Stimulated activated CD8-positive, alpha-beta memory T cell treated with anti-CD3 and anti-CD28 coated beads, Interleukin-7, amount 100 ng/mL, for 48 hours (primary cell): ENCODE measurements at regions not wholly inside any gene's neighbourhood (a gene's known extent, or its start where the extent isn't known, plus 50 kb on each side); places are given as distances from the start of the nearest gene placed in this dataset.

Experiments used
- DNase-seq, 2 donors: peaks; one replicate each; pipeline ENCODE4 v3.0.0-alpha.2; 2020; ENCODE audit warnings: low read depth in 1 of 2; ENCODE audit errors: extremely low read depth in 1 of 2

DNA sequence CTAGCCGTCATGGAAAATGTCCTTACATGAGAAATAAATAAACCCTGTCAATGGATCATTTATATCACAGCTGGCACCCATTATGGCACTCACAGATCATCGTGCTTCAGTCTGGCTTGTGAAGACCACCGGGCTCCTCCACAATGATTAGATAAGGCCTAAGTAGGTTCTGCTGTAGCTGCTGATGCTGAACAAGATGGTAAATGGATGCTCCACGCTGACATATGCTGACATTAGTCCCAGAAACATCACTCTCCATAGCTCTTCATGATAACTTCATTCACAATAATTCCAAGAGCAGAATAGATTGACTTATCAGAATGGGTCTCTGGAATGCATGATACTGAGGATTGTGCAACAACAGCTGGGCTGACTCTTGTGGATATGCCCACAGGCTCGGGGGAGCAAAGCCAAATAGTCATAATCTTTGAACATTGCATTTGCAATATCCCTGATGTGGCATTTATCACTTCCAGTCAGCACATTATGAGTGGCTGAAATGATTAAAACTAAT lies 63.8 kb upstream of the RXFP2 start:
- DNase-seq, result no peak

- no peak for DNase-seq
These were observed 58.2 kb upstream of the RXFP2 start for GRCh38 chr13:31681133-31681532.

- no peak for DNase-seq
These were observed 54.9 kb upstream of the RXFP2 start for GRCh38 chr13:31684466-31684865.

- no peak for DNase-seq
These were observed 52.5 kb upstream of the RXFP2 start for GRCh38 chr13:31686670-31687425.
